Prostate gland (tissue), 2 donors: ENCODE measurements at regions not wholly inside any gene's neighbourhood (a gene's known extent, or its start where the extent isn't known, plus 50 kb on each side); places are given as distances from the start of the nearest gene placed in this dataset.

Experiments used
- POLR2A ChIP-seq: fragments of 450-650 bp; IDR thresholded peaks from one replicate; pipeline ENCODE4 v1.6.1; 2016; ENCODE audit warnings: antibody characterized with exemption, mild to moderate bottlenecking
- TF ChIP-seq, protein P1 (sequence below), 4 experiments: fragments of 200-600 bp in 2 of 4; fragments of 450-650 bp in 2 of 4; sonication (generic) in 2 of 4; IDR thresholded peaks; 1 replicate in 3 of 4; 2 replicates in 1 of 4; pipeline ENCODE4 v1.5.1; 2016 to 2019; ENCODE audit warnings: antibody characterized with exemption in 4 of 4, mild to moderate bottlenecking in 2 of 4, moderate library complexity in 2 of 4

DNA sequence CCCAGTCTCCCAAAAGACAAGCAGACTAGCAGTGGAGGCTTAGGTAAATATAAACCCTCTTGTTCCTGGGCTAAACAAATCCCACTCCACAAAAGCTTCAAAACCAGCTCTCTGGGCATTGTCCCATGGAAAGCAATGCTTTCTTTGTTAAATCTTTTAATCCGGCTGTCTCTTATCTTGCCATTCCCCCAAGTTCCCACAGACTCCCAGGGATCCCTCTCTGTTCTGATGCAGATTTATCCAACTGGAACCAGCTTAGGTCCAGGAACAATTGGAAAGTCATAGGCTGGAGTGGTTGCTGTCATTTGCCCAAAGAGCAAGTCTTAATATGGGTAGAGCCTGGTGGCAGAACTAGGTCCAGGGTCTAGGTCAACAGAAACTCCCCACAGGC is 110.1 kb upstream of the ATP1A1 start:
- TF ChIP-seq, protein P1, sequence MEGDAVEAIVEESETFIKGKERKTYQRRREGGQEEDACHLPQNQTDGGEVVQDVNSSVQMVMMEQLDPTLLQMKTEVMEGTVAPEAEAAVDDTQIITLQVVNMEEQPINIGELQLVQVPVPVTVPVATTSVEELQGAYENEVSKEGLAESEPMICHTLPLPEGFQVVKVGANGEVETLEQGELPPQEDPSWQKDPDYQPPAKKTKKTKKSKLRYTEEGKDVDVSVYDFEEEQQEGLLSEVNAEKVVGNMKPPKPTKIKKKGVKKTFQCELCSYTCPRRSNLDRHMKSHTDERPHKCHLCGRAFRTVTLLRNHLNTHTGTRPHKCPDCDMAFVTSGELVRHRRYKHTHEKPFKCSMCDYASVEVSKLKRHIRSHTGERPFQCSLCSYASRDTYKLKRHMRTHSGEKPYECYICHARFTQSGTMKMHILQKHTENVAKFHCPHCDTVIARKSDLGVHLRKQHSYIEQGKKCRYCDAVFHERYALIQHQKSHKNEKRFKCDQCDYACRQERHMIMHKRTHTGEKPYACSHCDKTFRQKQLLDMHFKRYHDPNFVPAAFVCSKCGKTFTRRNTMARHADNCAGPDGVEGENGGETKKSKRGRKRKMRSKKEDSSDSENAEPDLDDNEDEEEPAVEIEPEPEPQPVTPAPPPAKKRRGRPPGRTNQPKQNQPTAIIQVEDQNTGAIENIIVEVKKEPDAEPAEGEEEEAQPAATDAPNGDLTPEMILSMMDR (IDR thresholded peaks at IDR 0.05) = no peak
- TF ChIP-seq POLR2A = no peak
